ENCODE measurements at regions not wholly inside any gene's neighbourhood (a gene's known extent, or its start where the extent isn't known, plus 50 kb on each side); places are given as distances from the start of the nearest gene placed in this dataset.

- no peak for ATAC-seq (ENCODE audit: insufficient read depth, low FRiP score)
- Histone ChIP-seq H3K4me1 (ENCODE audit: control insufficient read depth in 5 of 5, insufficient read depth in 5 of 5, low read length in 5 of 5) (no peaks in the 10 kb centered on the region), H3K27ac (ENCODE audit: low read depth in 1 of 2, low read length in 1 of 2) (no peak overlapping the region), H3K27me3 (ENCODE audit: control insufficient read depth in 3 of 3, insufficient read depth in 3 of 3, low read length in 2 of 3) (no peaks in the 10 kb centered on the region), H3K36me3 (ENCODE audit: control insufficient read depth in 4 of 4, insufficient read depth in 4 of 4, low read length in 4 of 4) (no peaks in the 10 kb centered on the region), H3K9me3 (ENCODE audit: control insufficient read depth in 4 of 4, insufficient read depth in 3 of 4, low read length in 3 of 4) (no peaks in the 10 kb centered on the region), H3K4me3 (no peak overlapping the region), H3K9ac (ENCODE audit: insufficient read depth in 1 of 2, low read length in 2 of 2) (no peak overlapping the region)
- DNase-seq, result no peak
- 67 to 69% methylated on average over 3 of the region's 3 CpGs for WGBS, 2 donors
- TF ChIP-seq CTCF (IDR thresholded peaks at IDR 0.05; ENCODE audit: control extremely low read depth, extremely low read depth), result no peak
Measured at GRCh38 chr18:51998066-51998465, 341.9 kb upstream of the DCC start.

GRCh38 chr18:51998711-51999110 is 341.3 kb upstream of the DCC start:
- Histone ChIP-seq H3K27me3 (ENCODE audit: control insufficient read depth in 3 of 3, insufficient read depth in 3 of 3, low read length in 2 of 3) (no peaks in the 10 kb centered on the region), H3K36me3 (ENCODE audit: control insufficient read depth in 4 of 4, insufficient read depth in 4 of 4, low read length in 4 of 4) (no peaks in the 10 kb centered on the region), H3K27ac (ENCODE audit: low read depth in 1 of 2, low read length in 1 of 2) (no peak overlapping the region), H3K9me3 (ENCODE audit: control insufficient read depth in 4 of 4, insufficient read depth in 3 of 4, low read length in 3 of 4) (no peaks in the 10 kb centered on the region), H3K4me1 (ENCODE audit: control insufficient read depth in 5 of 5, insufficient read depth in 5 of 5, low read length in 5 of 5) (no peaks in the 10 kb centered on the region), H3K4me3 (no peak overlapping the region), H3K9ac (ENCODE audit: insufficient read depth in 1 of 2, low read length in 2 of 2) (no peak overlapping the region)
- DNase-seq (no peak), ATAC-seq (ENCODE audit: insufficient read depth, low FRiP score) (no peak)
- TF ChIP-seq CTCF (IDR thresholded peaks at IDR 0.05; ENCODE audit: control extremely low read depth, extremely low read depth), result no peak
- 89 to 90% methylated on average over 3 of the region's 3 CpGs for WGBS, 2 donors

- Histone ChIP-seq H3K9me3 (ENCODE audit: control insufficient read depth in 4 of 4, insufficient read depth in 3 of 4, low read length in 3 of 4) (peaks cover 0 to under 1% (median 0%) of the 10 kb centered on the region in 4 donors), H3K36me3 (ENCODE audit: control insufficient read depth in 4 of 4, insufficient read depth in 4 of 4, low read length in 4 of 4) (no peaks in the 10 kb centered on the region), H3K4me3 (no peak overlapping the region), H3K27ac (ENCODE audit: low read depth in 1 of 2, low read length in 1 of 2) (no peak overlapping the region), H3K4me1 (ENCODE audit: control insufficient read depth in 5 of 5, insufficient read depth in 5 of 5, low read length in 5 of 5) (no peaks in the 10 kb centered on the region), H3K27me3 (ENCODE audit: control insufficient read depth in 3 of 3, insufficient read depth in 3 of 3, low read length in 2 of 3) (no peaks in the 10 kb centered on the region), H3K9ac (ENCODE audit: insufficient read depth in 1 of 2, low read length in 2 of 2) (no peak overlapping the region)
- DNase-seq (no peak), ATAC-seq (ENCODE audit: insufficient read depth, low FRiP score) (no peak)
- 37 to 65% methylated on average over 2 of the region's 2 CpGs for WGBS, 2 donors
- TF ChIP-seq CTCF (IDR thresholded peaks at IDR 0.05; ENCODE audit: control extremely low read depth, extremely low read depth), result no peak
Measured at GRCh38 chr18:51999351-51999750, 340.6 kb upstream of the DCC start.

- no peak overlapping the region for H3K27ac ChIP-seq (ENCODE audit: low read depth in 1 of 2, low read length in 1 of 2)
- H3K4me3 ChIP-seq, result no peak overlapping the region
- H3K36me3 ChIP-seq (ENCODE audit: control insufficient read depth in 4 of 4, insufficient read depth in 4 of 4, low read length in 4 of 4), result no peaks in the 10 kb centered on the region
- no peak overlapping the region for H3K9ac ChIP-seq (ENCODE audit: insufficient read depth in 1 of 2, low read length in 2 of 2)
- no peak for ATAC-seq (ENCODE audit: insufficient read depth, low FRiP score)
- no peak for TF ChIP-seq CTCF (IDR thresholded peaks at IDR 0.05; ENCODE audit: control extremely low read depth, extremely low read depth)
- H3K27me3 ChIP-seq (ENCODE audit: control insufficient read depth in 3 of 3, insufficient read depth in 3 of 3, low read length in 2 of 3), result no peaks in the 10 kb centered on the region
- no peaks in the 10 kb centered on the region for H3K4me1 ChIP-seq (ENCODE audit: control insufficient read depth in 5 of 5, insufficient read depth in 5 of 5, low read length in 5 of 5)
- 90 to 93% methylated on average over 1 of the region's 1 CpG for WGBS, 2 donors
- DNase-seq, result no peak
- peaks cover 0 to 2% (median 0%) of the 10 kb centered on the region in 4 donors for H3K9me3 ChIP-seq (ENCODE audit: control insufficient read depth in 4 of 4, insufficient read depth in 3 of 4, low read length in 3 of 4)
Measured at GRCh38 chr18:52000435-52000834, 339.6 kb upstream of the DCC start.

Measured in lung (tissue), 11 donors.